ENCODE measurements at regions not wholly inside any gene's neighbourhood (a gene's known extent, or its start where the extent isn't known, plus 50 kb on each side); places are given as distances from the start of the nearest gene placed in this dataset.
"Not testable (repeated sequence)": the region's sequence is repeated elsewhere in the genome, so short reads cannot be mapped to it uniquely, and the experiment has no call there.

- Histone ChIP-seq H3K27me3 (no peaks in the 10 kb centered on the region), H3K36me3 (no peaks in the 10 kb centered on the region), H3K4me1 (no peaks in the 10 kb centered on the region), H3K4me3 (ENCODE audit: low read depth, low read length) (no peak overlapping the region), H3K9me3 (no peaks in the 10 kb centered on the region)
- no peak for DNase-seq
- no peak for TF ChIP-seq CTCF (IDR thresholded peaks at IDR 0.05; ENCODE audit: low read depth, low read length)
Observed at GRCh38 chrX:964831-965416, 247.5 kb downstream of the CRLF2 start.

- TF ChIP-seq CTCF (IDR thresholded peaks at IDR 0.05; ENCODE audit: low read depth, low read length) = no peak
- no peak for DNase-seq
- Histone ChIP-seq H3K4me3 (ENCODE audit: low read depth, low read length) (no peak overlapping the region), H3K9me3 (no peaks in the 10 kb centered on the region), H3K4me1 (no peaks in the 10 kb centered on the region), H3K27me3 (no peaks in the 10 kb centered on the region), H3K36me3 (no peaks in the 10 kb centered on the region)
Observed at GRCh38 chrX:960821-961220, 251.6 kb downstream of the CRLF2 start.

GRCh38 chrX:959595-959994 is 252.9 kb downstream of the CRLF2 start:
- TF ChIP-seq CTCF (IDR thresholded peaks at IDR 0.05; ENCODE audit: low read depth, low read length) = no peak
- Histone ChIP-seq H3K36me3 (no peaks in the 10 kb centered on the region), H3K4me3 (ENCODE audit: low read depth, low read length) (no peak overlapping the region), H3K4me1 (no peaks in the 10 kb centered on the region), H3K27me3 (no peaks in the 10 kb centered on the region), H3K9me3 (no peaks in the 10 kb centered on the region)
- DNase-seq = no peak

- H3K27me3 ChIP-seq; DNase-seq; H3K9me3 ChIP-seq; H3K4me3 ChIP-seq (ENCODE audit: low read depth, low read length); H3K36me3 ChIP-seq; H3K4me1 ChIP-seq: not testable (repeated sequence)
Observed at GRCh38 chrX:955168-955781, 257.2 kb downstream of the CRLF2 start.

- no peaks in the 10 kb centered on the region for H3K36me3 ChIP-seq
Observed at GRCh38 chrX:953879-954482, 258.5 kb downstream of the CRLF2 start.

GRCh38 chrX:952816-953215 is 259.6 kb downstream of the CRLF2 start:
- Histone ChIP-seq H3K4me1 (no peaks in the 10 kb centered on the region), H3K27me3 (no peaks in the 10 kb centered on the region), H3K4me3 (ENCODE audit: low read depth, low read length) (no peak overlapping the region), H3K9me3 (no peaks in the 10 kb centered on the region), H3K36me3 (no peaks in the 10 kb centered on the region)
- no peak for DNase-seq
- TF ChIP-seq CTCF (IDR thresholded peaks at IDR 0.05; ENCODE audit: low read depth, low read length) = no peak

More at GRCh38 chrX:953879-954482, 258.5 kb downstream of the CRLF2 start:
- H3K4me1 ChIP-seq = no peaks in the 10 kb centered on the region
- no peak for TF ChIP-seq CTCF (IDR thresholded peaks at IDR 0.05; ENCODE audit: low read depth, low read length)
- H3K27me3 ChIP-seq = no peaks in the 10 kb centered on the region
- no peak overlapping the region for H3K4me3 ChIP-seq (ENCODE audit: low read depth, low read length)
- H3K9me3 ChIP-seq = no peaks in the 10 kb centered on the region
- DNase-seq = no peak

GRCh38 chrX:947262-947661 is 265.2 kb downstream of the CRLF2 start:
- H3K4me1 ChIP-seq; H3K9me3 ChIP-seq; H3K4me3 ChIP-seq (ENCODE audit: low read depth, low read length); H3K36me3 ChIP-seq; H3K27me3 ChIP-seq; DNase-seq: not testable (repeated sequence)

Data from BE2C (cell line).